DND-41 (cell line): ENCODE measurements at regions not wholly inside any gene's neighbourhood (a gene's known extent, or its start where the extent isn't known, plus 50 kb on each side); places are given as distances from the start of the nearest gene placed in this dataset.

Experiments used
- ATAC-seq: fragments of 200-7000 bp; cut with Tn5 transposase; 3 replicates; pipeline ENCODE4 v1.9.1; 2021; ENCODE audit warnings: low read depth; ENCODE audit not compliant: insufficient read depth
- DNase-seq: peaks from one replicate; pipeline ENCODE4 v3.0.0-alpha.2; 2020
- H2AFZ ChIP-seq: 2 replicates; pipeline ENCODE4 v1.6.0; 2012; ENCODE audit warnings: low read depth, low read length
- H3K27ac ChIP-seq: 2 replicates; pipeline ENCODE4 v1.5.1; 2012; ENCODE audit warnings: low read length, inconsistent platforms
- H3K27me3 ChIP-seq: fragments of 200-600 bp; sonication (generic); 2 replicates; pipeline ENCODE4 v1.6.0; 2012; ENCODE audit warnings: low read length, mild to moderate bottlenecking, inconsistent platforms; ENCODE audit not compliant: insufficient read depth, poor library complexity
- H3K36me3 ChIP-seq: 2 replicates; pipeline ENCODE4 v1.5.1; 2012; ENCODE audit warnings: low read length, inconsistent platforms; ENCODE audit not compliant: insufficient read depth
- H3K4me1 ChIP-seq: 2 replicates; pipeline ENCODE4 v1.5.1; 2012; ENCODE audit warnings: mild to moderate bottlenecking, low read length; ENCODE audit not compliant: insufficient read depth
- H3K4me2 ChIP-seq: 2 replicates; pipeline ENCODE4 v1.6.0; 2012; ENCODE audit warnings: mild to moderate bottlenecking, moderate library complexity, low read length, inconsistent platforms; ENCODE audit not compliant: insufficient read depth
- H3K4me3 ChIP-seq, 2 experiments: fragments of 200-600 bp in 1 of 2; shearing (Covaris generic) in 1 of 2; 2 replicates each; pipeline ENCODE4 v1.5.1; 2012 to 2016; ENCODE audit warnings: inconsistent platforms in 2 of 2, low read length in 2 of 2, mild to moderate bottlenecking in 2 of 2, low read depth in 1 of 2, moderate library complexity in 1 of 2
- H3K79me2 ChIP-seq: 2 replicates; pipeline ENCODE4 v1.6.0; 2012; ENCODE audit warnings: low read length, inconsistent platforms; ENCODE audit not compliant: insufficient read depth
- H3K9ac ChIP-seq: 2 replicates; pipeline ENCODE4 v1.6.0; 2012; ENCODE audit warnings: low read depth, mild to moderate bottlenecking, inconsistent platforms, low read length, moderate library complexity
- H3K9me3 ChIP-seq: 2 replicates; pipeline ENCODE4 v1.5.1; 2012; ENCODE audit warnings: low read length, moderate library complexity, mild to moderate bottlenecking, inconsistent platforms; ENCODE audit not compliant: insufficient read depth, severe bottlenecking
- H4K20me1 ChIP-seq: 2 replicates; pipeline ENCODE4 v1.6.0; 2012; ENCODE audit warnings: low read length; ENCODE audit not compliant: insufficient read depth
- EZH2 ChIP-seq: IDR thresholded peaks from 3 replicates; pipeline ENCODE4 v1.6.1; 2012; ENCODE audit warnings: borderline replicate concordance, low read depth, mild to moderate bottlenecking, moderate library complexity, low read length, inconsistent platforms; ENCODE audit not compliant: severe bottlenecking
- TF ChIP-seq, protein P1 (sequence below): IDR thresholded peaks from 2 replicates; pipeline ENCODE4 v1.5.1; 2012; ENCODE audit warnings: borderline replicate concordance, low read length, moderate library complexity, mild to moderate bottlenecking; ENCODE audit not compliant: poor library complexity, severe bottlenecking; ENCODE audit errors: extremely low read depth

DNA sequence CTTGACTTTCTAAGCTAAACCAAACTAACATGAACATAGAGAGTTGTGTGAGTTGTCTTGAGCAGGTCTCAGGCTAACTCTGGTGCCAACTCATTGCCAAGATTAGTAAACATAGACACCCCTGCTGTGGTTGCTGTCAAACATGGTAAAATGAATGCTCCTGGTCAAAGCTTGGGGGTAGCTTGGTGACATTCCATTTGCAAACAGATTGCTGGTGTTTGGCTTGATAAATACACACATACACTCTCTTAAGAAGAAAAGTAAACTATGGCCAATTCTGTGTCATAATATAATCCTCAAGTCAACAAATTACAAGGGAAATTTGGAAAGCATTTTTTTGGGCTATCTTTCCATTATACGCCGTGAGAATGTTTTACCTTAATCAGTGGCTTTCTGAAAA lies 386.4 kb upstream of the PDE3A start:
- H3K27me3 ChIP-seq, result no peaks in the 10 kb centered on the region
- no peaks in the 10 kb centered on the region for H3K9me3 ChIP-seq
- no peak overlapping the region for H3K4me2 ChIP-seq
- H3K4me1 ChIP-seq, result no peaks in the 10 kb centered on the region
- DNase-seq (no peak), ATAC-seq (no peak)
- no peak overlapping the region for H2AFZ ChIP-seq
- H3K9ac ChIP-seq, result no peak overlapping the region
- no peaks in the 10 kb centered on the region for H3K36me3 ChIP-seq
- H3K27ac ChIP-seq, result no peak overlapping the region
- H3K4me3 ChIP-seq, result no peak overlapping the region
- TF ChIP-seq EZH2, result no peak
- TF ChIP-seq, protein P1, sequence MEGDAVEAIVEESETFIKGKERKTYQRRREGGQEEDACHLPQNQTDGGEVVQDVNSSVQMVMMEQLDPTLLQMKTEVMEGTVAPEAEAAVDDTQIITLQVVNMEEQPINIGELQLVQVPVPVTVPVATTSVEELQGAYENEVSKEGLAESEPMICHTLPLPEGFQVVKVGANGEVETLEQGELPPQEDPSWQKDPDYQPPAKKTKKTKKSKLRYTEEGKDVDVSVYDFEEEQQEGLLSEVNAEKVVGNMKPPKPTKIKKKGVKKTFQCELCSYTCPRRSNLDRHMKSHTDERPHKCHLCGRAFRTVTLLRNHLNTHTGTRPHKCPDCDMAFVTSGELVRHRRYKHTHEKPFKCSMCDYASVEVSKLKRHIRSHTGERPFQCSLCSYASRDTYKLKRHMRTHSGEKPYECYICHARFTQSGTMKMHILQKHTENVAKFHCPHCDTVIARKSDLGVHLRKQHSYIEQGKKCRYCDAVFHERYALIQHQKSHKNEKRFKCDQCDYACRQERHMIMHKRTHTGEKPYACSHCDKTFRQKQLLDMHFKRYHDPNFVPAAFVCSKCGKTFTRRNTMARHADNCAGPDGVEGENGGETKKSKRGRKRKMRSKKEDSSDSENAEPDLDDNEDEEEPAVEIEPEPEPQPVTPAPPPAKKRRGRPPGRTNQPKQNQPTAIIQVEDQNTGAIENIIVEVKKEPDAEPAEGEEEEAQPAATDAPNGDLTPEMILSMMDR, result no peak
- H3K79me2 ChIP-seq, result no peaks in the 10 kb centered on the region
- no peaks in the 10 kb centered on the region for H4K20me1 ChIP-seq

DNA sequence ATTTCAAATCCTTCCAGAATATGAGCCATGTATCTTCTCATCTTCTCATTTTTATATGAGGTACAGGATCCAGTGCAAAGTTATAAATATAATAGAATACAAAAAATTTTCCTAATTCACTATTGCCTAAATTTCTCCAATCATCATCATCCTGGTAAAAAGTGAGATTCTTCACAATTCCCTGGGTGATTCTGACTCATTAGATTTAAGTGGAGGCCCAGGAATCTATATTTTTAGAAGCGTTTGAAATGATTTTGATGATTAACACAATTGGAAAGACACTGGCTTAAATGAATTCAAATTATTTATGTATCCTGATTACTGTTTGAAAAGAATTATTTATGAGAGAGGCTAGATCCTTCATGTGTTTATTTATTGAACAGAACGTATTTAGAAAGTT lies 380.3 kb upstream of the PDE3A start:
- Histone ChIP-seq H3K4me1 (no peaks in the 10 kb centered on the region), H3K9ac (no peak overlapping the region), H3K27ac (no peak overlapping the region), H3K36me3 (no peaks in the 10 kb centered on the region), H3K4me3 (no peak overlapping the region), H4K20me1 (no peaks in the 10 kb centered on the region), H3K79me2 (no peaks in the 10 kb centered on the region), H3K9me3 (no peaks in the 10 kb centered on the region), H2AFZ (no peak overlapping the region), H3K27me3 (no peaks in the 10 kb centered on the region), H3K4me2 (no peak overlapping the region)
- DNase-seq (no peak), ATAC-seq (no peak)
- TF ChIP-seq, protein P1, result no peak
- no peak for TF ChIP-seq EZH2

DNA sequence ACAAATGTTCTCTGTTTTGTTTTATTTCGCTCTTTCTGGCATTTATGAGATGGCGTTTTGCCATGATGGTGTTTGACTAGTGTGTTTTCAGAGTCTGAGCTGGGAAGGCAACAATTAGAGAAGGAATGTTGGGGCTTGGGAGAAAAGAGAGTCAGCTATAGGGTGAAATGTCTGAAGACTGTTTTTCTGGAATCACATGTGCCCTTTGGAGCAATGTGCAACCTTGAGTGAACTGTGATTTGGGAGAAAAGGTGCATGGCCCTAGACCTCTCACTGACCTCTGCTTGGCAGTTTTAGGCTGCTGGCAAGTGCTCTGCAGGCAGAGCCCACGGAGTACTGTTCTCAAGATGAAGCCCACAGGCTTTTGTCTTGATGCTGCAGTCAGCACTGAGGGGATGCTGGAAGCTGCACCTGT lies 379.9 kb upstream of the PDE3A start:
- TF ChIP-seq, protein P1, result no peak
- TF ChIP-seq EZH2, result no peak
- H4K20me1 ChIP-seq, result no peaks in the 10 kb centered on the region
- DNase-seq (no peak), ATAC-seq (no peak)
- no peak overlapping the region for H3K4me2 ChIP-seq
- H3K9ac ChIP-seq, result no peak overlapping the region
- H3K27me3 ChIP-seq, result no peaks in the 10 kb centered on the region
- H3K9me3 ChIP-seq, result no peaks in the 10 kb centered on the region
- H3K27ac ChIP-seq, result no peak overlapping the region
- H3K79me2 ChIP-seq, result no peaks in the 10 kb centered on the region
- H3K4me1 ChIP-seq, result no peaks in the 10 kb centered on the region
- H2AFZ ChIP-seq, result no peak overlapping the region
- H3K4me3 ChIP-seq, result no peak overlapping the region
- H3K36me3 ChIP-seq, result no peaks in the 10 kb centered on the region

DNA sequence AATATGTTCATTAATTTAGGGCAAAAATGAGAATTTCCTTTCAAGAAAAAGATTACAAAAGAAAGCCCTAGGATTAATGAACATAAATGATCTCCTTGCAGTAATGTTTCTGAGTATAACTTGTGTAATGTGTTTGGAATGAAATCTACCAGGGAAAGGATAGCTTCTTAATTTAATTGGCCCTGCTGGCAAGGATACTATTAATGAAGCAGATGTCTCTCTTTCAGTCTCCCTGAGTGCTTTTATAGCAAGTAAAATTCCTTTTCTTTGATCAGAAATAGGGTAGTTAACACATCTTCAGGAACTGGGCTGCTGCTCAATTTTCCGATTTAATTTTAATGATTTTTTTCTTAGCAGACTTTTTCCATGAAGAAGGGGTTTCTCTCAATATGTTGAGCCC lies 379.4 kb upstream of the PDE3A start:
- Histone ChIP-seq H3K4me3 (no peak overlapping the region), H3K9ac (no peak overlapping the region), H3K27ac (no peak overlapping the region), H3K36me3 (no peaks in the 10 kb centered on the region), H3K4me1 (no peaks in the 10 kb centered on the region), H3K4me2 (no peak overlapping the region), H4K20me1 (no peaks in the 10 kb centered on the region), H3K9me3 (no peaks in the 10 kb centered on the region), H3K27me3 (no peaks in the 10 kb centered on the region), H2AFZ (no peak overlapping the region), H3K79me2 (no peaks in the 10 kb centered on the region)
- DNase-seq (no peak), ATAC-seq (no peak)
- TF ChIP-seq, protein P1, result no peak
- no peak for TF ChIP-seq EZH2
